OCI-LY7 (cell line): ENCODE measurements at regions not wholly inside any gene's neighbourhood (a gene's known extent, or its start where the extent isn't known, plus 50 kb on each side); places are given as distances from the start of the nearest gene placed in this dataset.

ENCODE experiments used
- CTCF ChIP-seq: fragments of 200-600 bp; sonication (generic); conservative IDR thresholded peaks from 2 replicates; pipeline ENCODE4 v1.5.1; 2014; ENCODE audit warnings: mild to moderate bottlenecking, antibody characterized with exemption, low read length, moderate library complexity, mixed read lengths
- EZH2phosphoT487 ChIP-seq: fragments of 200-600 bp; sonication (generic); IDR thresholded peaks from 2 replicates; pipeline ENCODE4 v1.6.1; 2018; ENCODE audit warnings: low read depth, borderline replicate concordance, mild to moderate bottlenecking, mixed run types, antibody characterized with exemption, low read length, moderate library complexity, mixed read lengths

DNA sequence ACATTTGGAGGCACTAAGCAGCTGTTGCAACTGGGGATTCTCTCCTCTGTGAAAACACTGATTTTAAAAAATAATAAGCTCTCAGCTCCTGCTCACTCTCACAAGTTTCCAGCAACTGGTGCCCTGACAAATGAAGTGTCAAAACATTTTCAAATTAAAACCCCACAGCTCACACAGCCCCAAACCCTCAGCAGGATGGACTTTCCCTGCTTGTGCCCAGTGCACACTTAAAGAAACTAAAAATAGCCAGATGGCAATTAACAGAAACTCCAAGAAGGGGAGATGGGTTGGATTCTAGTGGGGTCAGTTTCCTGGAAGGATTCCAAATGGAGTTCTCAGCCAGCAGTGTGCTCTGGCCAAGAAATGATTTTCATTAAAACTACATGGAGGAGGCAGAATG, 163.0 kb upstream of the PUM3 start:
- no peak for TF ChIP-seq CTCF
- no peak for TF ChIP-seq EZH2phosphoT487
